Panc1 (cell line): ENCODE measurements at regions not wholly inside any gene's neighbourhood (a gene's known extent, or its start where the extent isn't known, plus 50 kb on each side); places are given as distances from the start of the nearest gene placed in this dataset.
"Not testable (repeated sequence)": the region's sequence is repeated elsewhere in the genome, so short reads cannot be mapped to it uniquely, and the experiment has no call there.

Experiments used
- ATAC-seq: fragments of 200-7000 bp; cut with Tn5 transposase; 2 replicates; pipeline ENCODE4 v1.9.1; 2020; ENCODE audit warnings: mild to moderate bottlenecking, moderate library complexity
- BruUV-seq: library from RNA; stranded (reverse); fragments of 400-500 nt; replicated peaks from 2 replicates; lab custom pipeline; 2021; lab: Mats Ljungman, UMichigan
- CTCF ChIA-PET: fragments of 300-600 bp; sonication (Branson Sonifier 250); formaldehyde crosslinking; loops from one replicate; lab custom pipeline; 2022; ENCODE audit warnings: antibody characterized with exemption; lab: Charles Lee
- POLR2A ChIA-PET: fragments of 300-600 bp; sonication (Branson Sonifier 250); formaldehyde crosslinking; loops from one replicate; lab custom pipeline; 2022; ENCODE audit warnings: antibody characterized with exemption; lab: Charles Lee
- DNase-seq: peaks from one replicate; pipeline ENCODE4 v3.0.0-alpha.2; 2010; ENCODE audit warnings: low read depth, low spot score
- H3K27ac ChIP-seq: 2 replicates; pipeline ENCODE4 v1.5.1; 2011; ENCODE audit warnings: mild to moderate bottlenecking, low read length, inconsistent platforms
- H3K27me3 ChIP-seq: fragments of 200-500 bp; sonication (Bioruptor generic); 2 replicates; pipeline ENCODE4 v1.6.0; 2014; ENCODE audit warnings: low read length, inconsistent platforms; ENCODE audit not compliant: control insufficient read depth, insufficient read depth
- H3K36me3 ChIP-seq: fragments of 200-500 bp; sonication (Bioruptor generic); 2 replicates; pipeline ENCODE4 v1.5.1; 2014; ENCODE audit warnings: inconsistent platforms, mild to moderate bottlenecking, low read length, moderate library complexity; ENCODE audit not compliant: control insufficient read depth, insufficient read depth
- H3K4me1 ChIP-seq: 2 replicates; pipeline ENCODE4 v1.5.1; 2011; ENCODE audit warnings: inconsistent platforms, mild to moderate bottlenecking, low read length, moderate library complexity; ENCODE audit not compliant: control insufficient read depth, insufficient read depth
- H3K4me3 ChIP-seq, 2 experiments: 2 replicates each; pipeline ENCODE4 v1.5.1; 2011 to 2012; ENCODE audit warnings: low read depth in 2 of 2, low read length in 2 of 2, mild to moderate bottlenecking in 2 of 2, inconsistent platforms in 1 of 2, moderate library complexity in 1 of 2
- H3K9me3 ChIP-seq: fragments of 200-500 bp; sonication (Bioruptor generic); 2 replicates; pipeline ENCODE4 v1.5.1; 2014; ENCODE audit warnings: low read depth, mild to moderate bottlenecking, inconsistent platforms, low read length, moderate library complexity; ENCODE audit not compliant: control insufficient read depth, insufficient read depth
- POLR2AphosphoS5 ChIP-seq: IDR thresholded peaks from 2 replicates; pipeline ENCODE4 v1.6.1; 2012; ENCODE audit warnings: mild to moderate bottlenecking, low read depth, low read length, moderate library complexity
- SIN3A ChIP-seq: IDR thresholded peaks from 2 replicates; pipeline ENCODE4 v1.6.1; 2012; ENCODE audit warnings: low read depth, mild to moderate bottlenecking, low read length, moderate library complexity, borderline replicate concordance; ENCODE audit not compliant: insufficient read depth
- TCF7L2 ChIP-seq: IDR thresholded peaks from 2 replicates; pipeline ENCODE4 v1.6.1; 2011; ENCODE audit warnings: mild to moderate bottlenecking, low read depth, low read length, inconsistent platforms
- in situ Hi-C: cut with HindIII; loops from 2 replicates; pipeline ENCODE4 v1.10.0; 2016; ENCODE audit warnings: low sequenced_read_pairs, low pct_unique_long_range_greater_than_20kb
- intact Hi-C: fragments of 100-400 bp; cut with micrococcal nuclease; formaldehyde crosslinking; loops from one replicate; pipeline ENCODE4 v1.10.0; 2022; ENCODE audit not compliant: unreplicated experiment
- TF ChIP-seq, protein P1 (sequence below): fragments of 450-650 bp; IDR thresholded peaks from 2 replicates; pipeline ENCODE4 v1.5.1; 2017; ENCODE audit warnings: mild to moderate bottlenecking
- TF ChIP-seq, protein P2 (sequence below), 2 experiments: IDR thresholded peaks; 2 replicates each; pipeline ENCODE4 v1.6.1; 2011 to 2012; ENCODE audit warnings: low read depth in 2 of 2, control low read depth in 1 of 2, low read length in 1 of 2, mild to moderate bottlenecking in 1 of 2, moderate library complexity in 1 of 2; ENCODE audit not compliant: insufficient read depth in 1 of 2

- Histone ChIP-seq H3K27ac (no peak overlapping the region), H3K27me3 (no peaks in the 10 kb centered on the region), H3K9me3 (no peaks in the 10 kb centered on the region), H3K4me3 (no peak overlapping the region), H3K36me3 (no peaks in the 10 kb centered on the region), H3K4me1 (no peaks in the 10 kb centered on the region)
- POLR2A ChIA-PET = no interaction called here
- no TSS peak for BruUV-seq
- DNase-seq (no peak), ATAC-seq (no peak)
- CTCF ChIA-PET = no interaction called here
- TF ChIP-seq, protein P1, sequence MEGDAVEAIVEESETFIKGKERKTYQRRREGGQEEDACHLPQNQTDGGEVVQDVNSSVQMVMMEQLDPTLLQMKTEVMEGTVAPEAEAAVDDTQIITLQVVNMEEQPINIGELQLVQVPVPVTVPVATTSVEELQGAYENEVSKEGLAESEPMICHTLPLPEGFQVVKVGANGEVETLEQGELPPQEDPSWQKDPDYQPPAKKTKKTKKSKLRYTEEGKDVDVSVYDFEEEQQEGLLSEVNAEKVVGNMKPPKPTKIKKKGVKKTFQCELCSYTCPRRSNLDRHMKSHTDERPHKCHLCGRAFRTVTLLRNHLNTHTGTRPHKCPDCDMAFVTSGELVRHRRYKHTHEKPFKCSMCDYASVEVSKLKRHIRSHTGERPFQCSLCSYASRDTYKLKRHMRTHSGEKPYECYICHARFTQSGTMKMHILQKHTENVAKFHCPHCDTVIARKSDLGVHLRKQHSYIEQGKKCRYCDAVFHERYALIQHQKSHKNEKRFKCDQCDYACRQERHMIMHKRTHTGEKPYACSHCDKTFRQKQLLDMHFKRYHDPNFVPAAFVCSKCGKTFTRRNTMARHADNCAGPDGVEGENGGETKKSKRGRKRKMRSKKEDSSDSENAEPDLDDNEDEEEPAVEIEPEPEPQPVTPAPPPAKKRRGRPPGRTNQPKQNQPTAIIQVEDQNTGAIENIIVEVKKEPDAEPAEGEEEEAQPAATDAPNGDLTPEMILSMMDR = no peak
- intact Hi-C loops (no loop called here), in situ Hi-C loops (no loop called here)
Measured at GRCh38 chr9:71263451-71263850, 142.0 kb upstream of the TRPM3 start.

- CTCF ChIA-PET = interaction anchor here (0.6 kb wide), 1 partner anchor 11 kb away, joined by 3 read pairs; no protein-coding TSS in a partner anchor
- H3K27me3 ChIP-seq, H3K4me3 ChIP-seq, H3K36me3 ChIP-seq, intact Hi-C loops, H3K4me1 ChIP-seq, POLR2A ChIA-PET, BruUV-seq, H3K27ac ChIP-seq, in situ Hi-C loops, ATAC-seq, H3K9me3 ChIP-seq, DNase-seq: not testable (repeated sequence)
Measured at GRCh38 chr9:71260419-71260818, 139.0 kb upstream of the TRPM3 start.

- in situ Hi-C loops (no loop called here), intact Hi-C loops (no loop called here)
- H3K4me3 ChIP-seq = no peak overlapping the region
- H3K4me1 ChIP-seq = no peaks in the 10 kb centered on the region
- H3K27me3 ChIP-seq = no peaks in the 10 kb centered on the region
- H3K27ac ChIP-seq = no peak overlapping the region
- no peaks in the 10 kb centered on the region for H3K9me3 ChIP-seq
- no TSS peak for BruUV-seq
- ChIA-PET POLR2A (no interaction called here), CTCF (no interaction called here)
- TF ChIP-seq POLR2AphosphoS5 (no peak), TCF7L2 (no peak), SIN3A (no peak)
- TF ChIP-seq, protein P1 = no peak
- TF ChIP-seq, protein P2, sequence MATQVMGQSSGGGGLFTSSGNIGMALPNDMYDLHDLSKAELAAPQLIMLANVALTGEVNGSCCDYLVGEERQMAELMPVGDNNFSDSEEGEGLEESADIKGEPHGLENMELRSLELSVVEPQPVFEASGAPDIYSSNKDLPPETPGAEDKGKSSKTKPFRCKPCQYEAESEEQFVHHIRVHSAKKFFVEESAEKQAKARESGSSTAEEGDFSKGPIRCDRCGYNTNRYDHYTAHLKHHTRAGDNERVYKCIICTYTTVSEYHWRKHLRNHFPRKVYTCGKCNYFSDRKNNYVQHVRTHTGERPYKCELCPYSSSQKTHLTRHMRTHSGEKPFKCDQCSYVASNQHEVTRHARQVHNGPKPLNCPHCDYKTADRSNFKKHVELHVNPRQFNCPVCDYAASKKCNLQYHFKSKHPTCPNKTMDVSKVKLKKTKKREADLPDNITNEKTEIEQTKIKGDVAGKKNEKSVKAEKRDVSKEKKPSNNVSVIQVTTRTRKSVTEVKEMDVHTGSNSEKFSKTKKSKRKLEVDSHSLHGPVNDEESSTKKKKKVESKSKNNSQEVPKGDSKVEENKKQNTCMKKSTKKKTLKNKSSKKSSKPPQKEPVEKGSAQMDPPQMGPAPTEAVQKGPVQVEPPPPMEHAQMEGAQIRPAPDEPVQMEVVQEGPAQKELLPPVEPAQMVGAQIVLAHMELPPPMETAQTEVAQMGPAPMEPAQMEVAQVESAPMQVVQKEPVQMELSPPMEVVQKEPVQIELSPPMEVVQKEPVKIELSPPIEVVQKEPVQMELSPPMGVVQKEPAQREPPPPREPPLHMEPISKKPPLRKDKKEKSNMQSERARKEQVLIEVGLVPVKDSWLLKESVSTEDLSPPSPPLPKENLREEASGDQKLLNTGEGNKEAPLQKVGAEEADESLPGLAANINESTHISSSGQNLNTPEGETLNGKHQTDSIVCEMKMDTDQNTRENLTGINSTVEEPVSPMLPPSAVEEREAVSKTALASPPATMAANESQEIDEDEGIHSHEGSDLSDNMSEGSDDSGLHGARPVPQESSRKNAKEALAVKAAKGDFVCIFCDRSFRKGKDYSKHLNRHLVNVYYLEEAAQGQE (IDR thresholded peaks at IDR 0.05; ENCODE audit: insufficient read depth in 1 of 2, low read depth in 2 of 2, low read length in 1 of 2) = no peak
- ATAC-seq = no peak
- DNase-seq = no peak
- H3K36me3 ChIP-seq = no peaks in the 10 kb centered on the region
Measured at GRCh38 chr9:71254592-71255277, 133.3 kb upstream of the TRPM3 start.
